MM.1S (cell line): ENCODE measurements at regions not wholly inside any gene's neighbourhood (a gene's known extent, or its start where the extent isn't known, plus 50 kb on each side); places are given as distances from the start of the nearest gene placed in this dataset.

Experiments used
- CTCF ChIP-seq: fragments of 300-600 bp; sonication (generic); IDR thresholded peaks from 2 replicates; pipeline ENCODE4 v1.5.1; 2016; ENCODE audit warnings: antibody characterized with exemption, low read length, mixed read lengths
- EZH2 ChIP-seq: fragments of 300-600 bp; sonication (generic); optimal IDR thresholded peaks from 2 replicates; pipeline ENCODE3; 2017; ENCODE audit warnings: low read depth, mild to moderate bottlenecking, antibody characterized with exemption, low read length, mixed read lengths

DNA sequence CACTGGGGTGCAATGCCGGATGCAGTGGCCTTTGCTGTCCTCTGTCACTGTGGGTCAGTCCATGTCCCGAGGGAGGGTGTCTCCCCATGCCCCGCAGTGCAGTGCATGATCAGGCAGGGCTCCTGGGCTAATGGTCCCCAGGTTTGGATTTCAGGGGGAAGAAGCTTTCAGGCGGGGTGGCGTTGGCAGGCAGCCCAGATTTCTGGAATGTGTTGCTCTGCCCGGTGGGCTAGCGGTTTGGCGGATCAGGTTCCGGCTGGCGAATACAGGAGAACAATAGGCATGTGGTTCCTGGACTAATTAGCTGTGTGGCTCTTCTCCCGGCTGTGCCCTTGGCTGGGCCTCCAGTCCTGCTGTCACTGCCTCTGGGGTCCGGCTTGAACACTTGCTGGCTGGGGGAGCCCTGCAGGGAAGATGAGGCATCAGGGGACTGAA lies 141.3 kb downstream of the FGF9 start:
- TF ChIP-seq CTCF (no peak), EZH2 (no peak)
